DMS153 treated with DMSO at 0.1 percent for 48 hours (cell line): ENCODE measurements at regions not wholly inside any gene's neighbourhood (a gene's known extent, or its start where the extent isn't known, plus 50 kb on each side); places are given as distances from the start of the nearest gene placed in this dataset.

Source experiments
- DNase-seq: peaks from one replicate; lab custom pipeline; 2025; ENCODE audit not compliant: unreplicated experiment; lab: John Stamatoyannopoulos, UW

- DNase-seq: no peak
Observed at GRCh38 chr15:46607077-46607476, 972.2 kb downstream of the SQOR start.

GRCh38 chr15:46616033-46616432, 981.2 kb downstream of the SQOR start:
- DNase-seq: no peak

- no peak for DNase-seq
Observed at GRCh38 chr15:46617507-46617906, 982.7 kb downstream of the SQOR start.

DNA sequence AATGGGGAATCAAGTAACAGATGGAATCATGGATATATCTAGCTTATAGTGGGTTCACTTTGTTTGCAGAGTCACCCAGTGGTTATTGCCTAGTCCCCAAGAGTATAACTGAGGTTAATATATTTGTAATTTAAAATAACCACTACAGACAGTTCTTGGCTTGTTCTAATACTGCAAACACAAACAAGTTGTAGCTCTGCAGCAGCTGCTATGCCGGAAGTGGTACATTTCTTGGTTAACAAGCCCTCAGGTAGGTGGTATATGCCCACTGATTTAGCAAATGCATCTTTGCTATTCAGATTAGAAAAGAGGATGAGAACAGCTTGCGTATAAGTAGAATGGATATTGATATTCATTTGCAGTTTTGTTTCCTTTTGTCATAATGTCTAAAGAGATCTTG, 984.2 kb downstream of the SQOR start:
- DNase-seq: no peak

DNA sequence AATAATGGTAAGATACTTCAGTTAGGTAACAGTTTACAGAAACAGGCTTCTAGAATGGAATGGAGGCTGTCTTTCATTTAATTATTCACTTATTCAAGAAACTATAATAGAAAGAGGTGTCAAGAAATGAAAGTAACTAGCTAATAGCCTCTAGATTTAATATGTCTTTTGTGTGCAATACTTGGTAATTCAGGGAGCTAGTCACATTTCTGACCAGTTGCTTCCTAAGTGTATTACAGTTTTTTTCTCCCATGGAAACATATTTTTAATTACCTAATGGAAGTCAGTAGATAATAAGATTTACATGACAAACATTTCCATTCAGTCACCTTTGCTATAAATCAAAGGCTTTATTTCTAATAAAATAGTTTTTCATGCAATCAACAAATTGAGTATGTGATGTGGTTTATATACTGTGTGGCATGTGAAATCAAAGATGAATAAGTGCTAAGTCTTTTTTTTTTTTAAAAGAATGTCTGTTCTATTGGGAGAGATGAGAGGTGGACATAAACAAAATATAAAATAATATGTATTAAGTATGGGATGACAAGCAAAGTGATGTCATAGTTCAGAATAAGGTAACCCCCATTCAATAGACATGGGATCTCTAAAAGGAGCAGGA, 985.7 kb downstream of the SQOR start:
- no peak for DNase-seq

GRCh38 chr15:46622851-46623250, 988.0 kb downstream of the SQOR start:
- no peak for DNase-seq

DNA sequence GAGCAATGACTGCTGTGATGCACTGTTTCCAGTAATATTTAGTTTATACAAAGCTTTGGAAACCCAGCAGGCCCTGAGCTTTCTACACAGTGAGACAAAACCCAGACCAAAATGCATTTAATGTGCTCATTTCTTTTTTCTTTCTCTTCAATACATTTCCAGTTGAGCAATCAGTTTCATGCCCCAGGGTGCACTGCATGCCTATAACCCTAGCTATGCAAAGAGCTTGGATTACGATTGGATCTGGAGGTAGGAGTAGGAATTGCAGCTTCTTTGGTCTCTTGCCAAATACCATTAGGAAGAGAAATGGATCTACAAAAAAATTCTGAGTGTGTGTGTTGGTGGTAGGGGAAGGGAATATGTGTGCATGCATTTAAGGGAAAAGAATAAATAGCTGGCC, 1001.4 kb downstream of the SQOR start:
- DNase-seq: no peak

- DNase-seq: peak; percentile 2
Observed at GRCh38 chr15:46644501-46645481, 1010.0 kb downstream of the SQOR start.

- DNase-seq: no peak
Observed at GRCh38 chr15:46646490-46646889, 1011.7 kb downstream of the SQOR start.

DNA sequence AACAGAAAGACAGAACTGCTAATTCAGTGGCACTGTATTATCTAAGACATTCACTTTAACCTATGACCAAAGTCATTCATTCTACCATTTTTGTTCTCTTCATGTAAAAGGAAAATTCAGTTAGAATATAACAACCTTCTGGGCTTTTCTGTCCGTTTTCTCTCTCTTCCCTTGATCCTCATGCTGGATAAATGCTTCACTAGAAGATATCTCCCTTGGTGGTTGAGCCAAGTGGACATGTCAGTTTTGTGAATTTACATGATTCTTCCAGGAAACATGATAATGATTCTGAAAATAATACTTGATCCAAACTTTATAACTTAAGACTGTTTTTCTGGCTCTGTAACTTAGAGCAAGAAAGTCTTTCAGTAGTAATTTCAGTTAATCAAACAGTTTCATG, 1012.2 kb downstream of the SQOR start:
- no peak for DNase-seq

GRCh38 chr15:46652266-46652665, 1017.4 kb downstream of the SQOR start:
- DNase-seq: no peak

- DNase-seq: no peak
Observed at GRCh38 chr15:46654993-46655392, 1020.2 kb downstream of the SQOR start.

DNA sequence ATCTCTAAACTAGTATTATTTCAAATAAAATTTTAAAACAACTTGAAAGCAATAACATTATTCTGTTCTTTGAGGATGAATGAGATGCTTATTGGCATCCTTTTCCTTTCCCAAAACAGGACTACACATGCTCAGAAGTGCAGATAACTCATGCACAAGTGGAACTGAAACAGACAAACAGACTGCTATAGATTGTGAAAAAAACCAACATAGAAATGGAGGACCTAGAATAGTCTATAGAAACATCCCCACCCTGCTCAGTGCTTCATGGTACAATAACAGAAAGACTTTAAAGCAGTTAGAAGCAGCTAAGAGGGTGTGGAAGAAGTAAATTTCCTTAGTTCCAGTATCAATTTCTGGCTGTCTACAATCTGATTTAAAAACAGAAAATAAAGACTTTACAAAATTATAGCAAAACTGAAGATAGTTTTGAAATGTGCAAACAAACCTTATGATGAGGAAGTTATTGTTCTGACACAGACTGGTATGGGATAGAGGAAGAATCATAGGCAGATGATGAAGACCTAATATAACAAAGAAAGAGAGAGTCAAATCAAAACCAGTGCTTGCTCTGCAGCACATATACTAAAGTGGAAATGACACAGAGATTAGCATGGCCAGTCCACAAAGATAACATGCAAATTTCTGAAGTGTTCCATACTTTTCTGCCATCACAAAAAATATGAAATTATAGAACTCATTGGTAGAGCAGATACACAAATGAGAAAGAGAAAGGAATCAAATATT, 1025.4 kb downstream of the SQOR start:
- no peak for DNase-seq

- DNase-seq: no peak
Observed at GRCh38 chr15:46670258-46670657, 1035.4 kb downstream of the SQOR start.

DNA sequence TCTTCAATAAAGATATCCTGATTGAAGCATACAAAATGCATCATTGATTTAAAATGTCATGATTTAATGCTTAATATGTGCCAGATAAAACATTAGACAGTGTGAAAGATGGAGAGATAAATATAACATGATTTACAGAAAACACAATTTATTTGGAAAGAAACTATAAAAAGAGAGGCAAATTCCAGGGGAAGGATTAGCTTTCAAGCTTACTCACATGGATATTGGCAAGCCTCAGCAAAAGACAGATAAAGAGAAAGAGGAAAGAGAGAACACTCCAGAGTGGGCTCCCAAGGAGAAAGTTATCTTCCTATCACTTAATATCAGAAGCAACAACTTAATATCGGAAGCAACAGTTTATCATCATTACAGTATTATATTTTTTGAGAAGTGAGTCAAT, 1036.5 kb downstream of the SQOR start:
- DNase-seq: no peak

DNA sequence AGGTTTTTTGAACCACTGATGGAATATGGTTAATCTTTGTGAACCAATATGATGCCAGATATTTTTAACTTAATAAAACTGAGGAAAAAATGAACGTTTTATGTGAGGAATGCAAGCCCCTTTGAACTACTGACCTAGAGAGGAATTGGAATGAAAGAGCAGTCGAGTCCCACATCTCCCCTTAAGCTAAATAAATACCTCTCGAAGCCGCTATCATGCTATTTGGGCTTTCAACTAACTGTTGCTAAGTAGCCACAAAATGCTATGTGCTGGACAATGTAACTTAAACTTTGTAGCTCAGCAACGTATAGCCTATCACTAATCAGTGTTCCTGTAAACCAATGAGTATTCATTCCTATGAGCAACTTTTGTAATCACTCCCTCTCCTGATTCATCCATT, 1037.2 kb downstream of the SQOR start:
- DNase-seq: no peak

DNA sequence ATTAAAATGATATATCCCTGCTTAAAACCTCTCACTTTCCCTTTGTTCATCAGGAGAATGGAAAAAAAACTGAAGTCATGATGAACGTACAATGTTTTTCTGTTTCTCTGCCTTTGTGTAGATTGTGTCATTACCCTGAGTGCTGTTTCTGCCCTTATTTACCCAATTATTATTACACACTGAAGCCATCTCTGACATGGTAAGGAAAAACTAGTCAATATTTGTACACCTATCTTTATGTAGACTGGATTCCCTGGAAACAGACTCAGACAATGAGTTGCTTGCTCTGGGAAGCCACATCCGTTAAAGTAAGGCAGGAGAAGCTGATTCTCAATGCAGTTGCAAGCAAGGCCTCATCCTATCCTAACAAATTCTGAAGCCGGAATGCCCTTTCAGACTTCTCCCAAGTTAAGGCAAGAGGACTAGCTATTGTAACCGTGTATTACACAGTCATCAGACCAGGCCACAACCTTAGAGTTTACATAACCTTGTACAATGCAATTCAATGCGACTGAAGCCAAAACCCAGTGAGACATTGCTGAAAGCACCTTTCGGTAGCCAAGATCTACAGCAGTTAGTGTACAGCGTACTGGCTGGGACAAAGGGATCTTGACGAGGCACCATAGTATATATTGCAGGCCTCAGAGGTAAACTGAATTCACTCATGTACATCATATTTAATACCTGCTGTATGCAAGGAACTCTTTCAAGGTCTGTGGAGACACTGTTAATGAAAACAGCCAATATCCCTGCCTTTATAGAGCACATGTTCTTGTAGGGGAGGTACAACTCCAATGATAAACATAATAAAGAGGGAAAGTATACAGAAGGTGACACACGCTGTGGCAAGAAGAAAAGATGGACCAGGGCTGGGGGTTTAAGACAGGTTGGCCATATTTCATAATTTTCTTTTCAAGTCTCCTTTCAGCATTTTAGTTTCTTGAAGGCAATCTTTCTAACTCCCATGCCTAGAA, 1040.8 kb upstream of the SEMA6D start:
- DNase-seq: no peak

- no peak for DNase-seq
Observed at GRCh38 chr15:46677491-46677890, 1039.8 kb upstream of the SEMA6D start.

GRCh38 chr15:46681901-46682300, 1035.4 kb upstream of the SEMA6D start:
- DNase-seq: no peak

- no peak for DNase-seq
Observed at GRCh38 chr15:46682969-46683791, 1034.1 kb upstream of the SEMA6D start.
